Sigmoid colon (tissue), 4 donors: ENCODE measurements at regions not wholly inside any gene's neighbourhood (a gene's known extent, or its start where the extent isn't known, plus 50 kb on each side); places are given as distances from the start of the nearest gene placed in this dataset.

Experiments used
- CTCF ChIP-seq, 4 experiments: fragments of 450-650 bp in 3 of 4; fragments of 200-600 bp in 1 of 4; IDR thresholded peaks; one replicate each; pipeline ENCODE4 v1.5.1; 2016 to 2019; ENCODE audit warnings: antibody characterized with exemption in 4 of 4, mild to moderate bottlenecking in 3 of 4, moderate library complexity in 2 of 4
- EP300 ChIP-seq, 4 donors: sonication (generic); formaldehyde crosslinking; IDR thresholded peaks; one replicate each; pipeline ENCODE4 v1.6.1; 2017; ENCODE audit warnings: antibody characterized with exemption in 4 of 4

- no peak for TF ChIP-seq EP300 (IDR thresholded peaks at IDR 0.05)
- no peak for TF ChIP-seq CTCF (IDR thresholded peaks at IDR 0.05)
Measured at GRCh38 chr7:42699380-42700178, 212.3 kb downstream of the C7orf25 start.
